ENCODE measurements at regions not wholly inside any gene's neighbourhood (a gene's known extent, or its start where the extent isn't known, plus 50 kb on each side); places are given as distances from the start of the nearest gene placed in this dataset.

GRCh38 chr5:3695818-3696217, 100.2 kb downstream of the IRX1 start:
- TF ChIP-seq CTCF (IDR thresholded peaks at IDR 0.05) (no peak), POLR2A (IDR thresholded peaks at IDR 0.05) (no peak)

Measured in thyroid gland (tissue), 4 donors.